ENCODE measurements at regions not wholly inside any gene's neighbourhood (a gene's known extent, or its start where the extent isn't known, plus 50 kb on each side); places are given as distances from the start of the nearest gene placed in this dataset.

DNA sequence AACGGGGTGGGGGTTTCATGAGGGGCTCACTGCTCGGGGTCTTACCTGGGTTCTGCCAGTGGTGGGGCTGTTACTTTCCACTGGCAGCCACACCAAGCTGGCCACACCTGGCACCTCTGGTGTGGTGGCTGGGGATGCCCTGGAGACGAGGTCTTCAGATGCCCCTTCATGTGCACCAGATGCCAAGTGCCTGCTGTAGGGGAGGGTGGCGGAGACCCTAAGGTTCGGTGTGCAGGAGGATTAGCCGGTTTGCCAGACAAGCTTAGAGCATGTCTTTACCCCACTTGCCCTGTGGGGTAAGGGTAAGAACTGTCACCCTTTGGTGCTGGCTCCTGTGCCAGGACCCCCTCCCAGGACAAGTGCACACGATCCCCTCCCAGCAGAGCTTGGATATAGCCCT is 188.3 kb downstream of the TJP1 start:
- Histone ChIP-seq H3K27ac (ENCODE audit: low read depth in 1 of 2, low read length in 2 of 2) (no peak overlapping the region), H3K4me3 (ENCODE audit: low read length in 2 of 2) (no peak overlapping the region)

DNA sequence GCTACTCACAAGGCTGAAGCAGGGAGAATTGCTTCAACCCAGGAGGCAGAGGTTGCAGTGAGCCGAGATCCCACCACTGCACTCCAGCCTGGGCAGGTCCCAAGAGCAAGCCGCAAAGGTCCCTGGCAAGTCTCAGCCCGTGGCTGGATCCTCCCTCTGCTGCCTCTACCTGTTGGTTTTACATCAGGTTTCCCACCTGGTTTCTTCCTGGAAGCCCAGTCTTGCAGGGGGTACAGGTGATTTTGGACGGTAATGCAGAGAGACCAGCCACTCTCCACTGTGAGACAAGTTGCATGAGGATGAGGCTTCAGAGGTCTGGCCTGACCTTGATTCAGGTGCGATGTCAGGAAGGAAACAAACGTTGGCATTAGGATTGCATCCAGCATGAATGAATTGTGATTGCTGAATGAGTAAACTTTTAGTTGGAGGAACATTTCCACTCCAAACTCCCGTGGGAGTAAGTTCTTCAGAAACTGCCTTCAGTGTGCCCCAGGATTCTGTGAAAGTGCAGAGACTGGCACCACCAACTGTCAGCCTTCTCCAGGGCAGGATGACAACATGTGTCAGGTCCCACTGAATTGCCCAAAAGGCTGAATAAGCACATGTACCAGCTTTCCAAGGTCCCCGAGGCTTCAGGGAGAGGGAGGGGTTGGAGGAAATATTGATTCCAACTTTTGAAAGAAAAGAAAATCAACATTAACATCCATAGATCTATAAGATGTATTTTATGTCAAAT is 189.4 kb downstream of the TJP1 start:
- WGBS, 2 donors = 74 to 76% methylated on average over 8 of the region's 8 CpGs
- Histone ChIP-seq H3K27ac (ENCODE audit: low read depth in 1 of 2, low read length in 2 of 2) (no peak overlapping the region), H3K9me3 (ENCODE audit: control insufficient read depth, low read length) (no peaks in the 10 kb centered on the region), H3K36me3 (ENCODE audit: control insufficient read depth in 1 of 2, insufficient read depth in 2 of 2, low read length in 1 of 2) (no peaks in the 10 kb centered on the region), H3K27me3 (ENCODE audit: control insufficient read depth in 1 of 2, insufficient read depth in 2 of 2, low read length in 1 of 2) (no peaks in the 10 kb centered on the region), H3K4me1 (ENCODE audit: control insufficient read depth in 1 of 2, insufficient read depth in 2 of 2, low read length in 2 of 2) (no peaks in the 10 kb centered on the region), H3K4me3 (ENCODE audit: low read length in 2 of 2) (no peak overlapping the region)
- intact Hi-C loops (cut with DNase I) = no loop called here
- DNase-seq (no peak), ATAC-seq (ENCODE audit: low FRiP score) (no peak)

More for the DNA sequence above, 188.3 kb downstream of the TJP1 start:
- no peaks in the 10 kb centered on the region for H3K4me1 ChIP-seq (ENCODE audit: control insufficient read depth in 1 of 2, insufficient read depth in 2 of 2, low read length in 2 of 2)
- H3K27me3 ChIP-seq (ENCODE audit: control insufficient read depth in 1 of 2, insufficient read depth in 2 of 2, low read length in 1 of 2) = peaks cover 0 to 1% of the 10 kb centered on the region in 2 donors
- intact Hi-C loops (cut with DNase I) = no loop called here
- DNase-seq (no peak), ATAC-seq (ENCODE audit: low FRiP score) (no peak)
- no peaks in the 10 kb centered on the region for H3K9me3 ChIP-seq (ENCODE audit: control insufficient read depth, low read length)
- WGBS, 2 donors = 93 to 95% methylated on average over 7 of the region's 7 CpGs
- H3K36me3 ChIP-seq (ENCODE audit: control insufficient read depth in 1 of 2, insufficient read depth in 2 of 2, low read length in 1 of 2) = no peaks in the 10 kb centered on the region

DNA sequence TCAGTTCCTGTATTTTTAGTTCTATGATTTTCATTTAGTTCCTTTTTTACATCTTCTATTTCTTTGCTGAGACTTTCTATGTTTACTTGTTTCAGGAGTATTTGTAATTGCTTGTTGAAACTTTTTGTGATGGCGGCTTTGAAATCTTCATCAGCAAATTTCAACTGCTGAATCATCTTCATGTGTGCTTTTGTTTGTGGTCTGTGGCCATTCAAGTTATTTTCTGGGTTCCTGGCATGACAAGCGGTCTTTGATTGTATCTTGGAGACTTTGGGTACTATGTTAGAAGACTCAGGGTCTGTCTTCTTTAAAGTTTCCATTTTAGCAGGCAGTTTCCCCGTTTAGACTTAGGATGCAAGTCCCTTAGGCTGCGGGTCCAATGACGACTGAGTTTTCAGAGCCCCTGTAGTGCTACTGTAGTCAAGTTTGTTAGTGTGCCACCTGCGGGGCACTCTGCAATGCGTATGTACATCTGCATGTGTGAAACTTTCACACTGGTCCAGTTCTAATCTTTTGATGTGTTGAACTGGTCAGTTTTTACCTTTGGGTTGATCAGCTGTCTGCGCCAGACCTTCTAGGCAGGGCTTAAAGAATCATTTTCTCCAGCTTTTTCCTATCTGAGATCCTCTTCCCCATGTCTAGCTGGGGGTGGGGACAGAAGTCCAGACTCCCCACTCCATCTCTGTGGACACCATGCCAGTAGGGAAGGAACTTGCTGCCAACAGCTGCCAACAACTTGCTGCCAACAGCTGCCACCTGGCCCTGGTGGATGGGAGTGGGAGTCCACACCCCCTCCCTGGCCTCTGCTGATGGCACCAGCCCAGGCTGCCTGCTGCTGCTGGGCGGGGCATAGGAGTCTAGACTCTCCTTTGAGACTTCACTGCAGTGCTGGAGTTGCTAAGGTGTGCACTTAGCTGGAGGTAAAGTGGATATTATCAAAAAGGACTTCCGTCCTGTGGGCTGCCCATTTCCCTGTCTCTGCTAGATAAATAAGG is 190.9 kb downstream of the TJP1 start:
- Histone ChIP-seq H3K36me3 (ENCODE audit: control insufficient read depth in 1 of 2, insufficient read depth in 2 of 2, low read length in 1 of 2) (no peaks in the 10 kb centered on the region), H3K9me3 (ENCODE audit: control insufficient read depth, low read length) (no peaks in the 10 kb centered on the region), H3K4me1 (ENCODE audit: control insufficient read depth in 1 of 2, insufficient read depth in 2 of 2, low read length in 2 of 2) (no peaks in the 10 kb centered on the region), H3K27me3 (ENCODE audit: control insufficient read depth in 1 of 2, insufficient read depth in 2 of 2, low read length in 1 of 2) (no peaks in the 10 kb centered on the region), H3K4me3 (ENCODE audit: low read length in 2 of 2) (no peak overlapping the region), H3K27ac (ENCODE audit: low read depth in 1 of 2, low read length in 2 of 2) (no peak overlapping the region)
- peak; percentile 29 for ATAC-seq (ENCODE audit: low FRiP score)
- no peak for DNase-seq
- 57 to 64% methylated on average over 10 of the region's 10 CpGs for WGBS, 2 donors
- intact Hi-C loops (cut with DNase I) = no loop called here

DNA sequence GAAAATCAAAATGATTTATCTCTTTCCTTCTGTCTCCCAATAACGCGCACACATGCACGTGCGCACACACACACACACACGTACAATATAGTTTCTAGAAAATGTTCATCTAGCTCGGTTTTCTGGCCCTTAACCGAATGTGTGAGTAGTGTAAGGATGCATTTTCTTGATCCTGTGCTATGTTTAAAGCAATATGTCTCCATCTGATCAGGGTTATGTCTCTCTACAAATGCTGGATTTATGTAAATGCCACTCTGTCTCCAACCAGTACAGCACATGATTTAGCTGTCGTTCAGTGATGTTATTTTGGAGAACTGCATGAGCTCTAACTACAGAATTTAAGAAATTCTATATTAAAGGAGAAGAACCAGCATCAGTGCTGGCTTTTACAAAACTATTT is 198.0 kb downstream of the TJP1 start:
- H3K27ac ChIP-seq (ENCODE audit: low read depth in 1 of 2, low read length in 2 of 2) = no peak overlapping the region
- no peaks in the 10 kb centered on the region for H3K36me3 ChIP-seq (ENCODE audit: control insufficient read depth in 1 of 2, insufficient read depth in 2 of 2, low read length in 1 of 2)
- WGBS, 2 donors = 72 to 75% methylated on average over 8 of the region's 8 CpGs
- ATAC-seq (ENCODE audit: low FRiP score) (no peak), DNase-seq (no peak)
- intact Hi-C loops (cut with DNase I) = no loop called here
- no peaks in the 10 kb centered on the region for H3K9me3 ChIP-seq (ENCODE audit: control insufficient read depth, low read length)
- no peaks in the 10 kb centered on the region for H3K27me3 ChIP-seq (ENCODE audit: control insufficient read depth in 1 of 2, insufficient read depth in 2 of 2, low read length in 1 of 2)
- no peak overlapping the region for H3K4me3 ChIP-seq (ENCODE audit: low read length in 2 of 2)
- H3K4me1 ChIP-seq (ENCODE audit: control insufficient read depth in 1 of 2, insufficient read depth in 2 of 2, low read length in 2 of 2) = no peaks in the 10 kb centered on the region

DNA sequence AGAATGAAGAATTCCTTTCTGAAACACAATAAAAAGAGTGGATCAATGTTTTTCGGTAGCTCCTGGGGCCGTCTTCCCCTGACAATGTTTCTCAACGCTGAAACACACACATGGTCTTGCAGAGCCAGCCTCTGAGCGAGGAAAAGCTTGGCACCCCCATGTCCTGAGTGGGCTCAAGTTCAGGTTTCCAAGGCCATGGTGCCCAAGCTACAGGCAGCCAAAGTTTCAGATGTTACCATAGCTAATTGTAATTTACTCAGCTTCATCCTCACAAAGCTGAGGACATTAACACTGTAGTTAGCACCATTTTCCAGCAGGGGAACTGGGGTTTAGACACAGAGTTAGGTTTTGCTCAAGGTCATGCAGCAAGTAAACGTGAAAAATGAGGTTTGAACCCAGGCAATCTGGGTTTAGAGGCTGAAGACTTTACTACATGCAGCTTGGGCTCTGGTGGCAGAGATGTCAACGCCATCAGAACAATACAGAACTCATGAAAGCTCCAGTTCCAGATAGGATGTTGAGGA is 199.1 kb downstream of the TJP1 start:
- intact Hi-C loops (cut with DNase I) = no loop called here
- Histone ChIP-seq H3K4me3 (ENCODE audit: low read length in 2 of 2) (no peak overlapping the region), H3K4me1 (ENCODE audit: control insufficient read depth in 1 of 2, insufficient read depth in 2 of 2, low read length in 2 of 2) (no peaks in the 10 kb centered on the region), H3K27me3 (ENCODE audit: control insufficient read depth in 1 of 2, insufficient read depth in 2 of 2, low read length in 1 of 2) (no peaks in the 10 kb centered on the region), H3K9me3 (ENCODE audit: control insufficient read depth, low read length) (no peaks in the 10 kb centered on the region), H3K36me3 (ENCODE audit: control insufficient read depth in 1 of 2, insufficient read depth in 2 of 2, low read length in 1 of 2) (no peaks in the 10 kb centered on the region), H3K27ac (ENCODE audit: low read depth in 1 of 2, low read length in 2 of 2) (no peak overlapping the region)
- 63 to 83% methylated on average over 6 of the region's 6 CpGs for WGBS, 2 donors
- ATAC-seq (ENCODE audit: low FRiP score) = no peak
- no peak for DNase-seq

DNA sequence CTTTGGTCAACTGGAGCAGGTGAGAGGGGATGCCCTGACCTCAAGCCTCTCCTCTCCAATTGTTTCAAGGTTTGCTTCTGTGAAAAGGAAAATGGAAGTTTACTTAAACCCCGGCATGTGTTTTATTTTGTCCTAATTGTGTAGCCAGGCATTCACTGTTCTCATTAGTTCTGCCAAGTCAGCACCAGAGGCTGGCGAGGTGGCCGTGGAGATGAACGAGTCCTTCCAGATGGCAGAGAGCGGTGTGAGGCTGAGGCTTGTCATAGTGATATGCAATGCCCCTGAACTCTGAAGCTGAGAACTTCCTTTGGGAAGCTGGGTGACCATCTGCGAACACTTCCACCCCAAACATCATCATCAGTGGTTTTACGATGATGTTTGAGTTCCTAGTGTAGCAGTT is 199.6 kb downstream of the TJP1 start:
- no peak overlapping the region for H3K27ac ChIP-seq (ENCODE audit: low read depth in 1 of 2, low read length in 2 of 2)
- WGBS, 2 donors = 64 to 66% methylated on average over 7 of the region's 7 CpGs

DNA sequence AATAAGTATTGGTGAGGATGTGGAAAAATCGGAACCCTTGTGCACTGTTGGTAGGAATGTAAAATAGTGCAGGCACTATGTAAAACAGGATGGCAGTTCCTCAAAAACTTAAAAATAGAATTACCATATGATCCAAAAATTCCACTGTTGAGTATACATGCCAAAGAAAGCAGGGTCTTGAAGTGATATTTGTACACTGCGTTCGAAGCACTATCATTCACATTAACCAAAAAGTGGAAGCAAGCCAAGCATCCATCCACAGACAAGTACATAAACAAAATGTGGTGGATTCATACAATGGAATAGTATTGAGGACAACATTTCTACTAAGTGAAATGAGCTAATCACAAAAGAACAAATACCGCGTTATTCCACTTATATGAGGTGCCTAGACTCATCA is 200.7 kb downstream of the TJP1 start:
- intact Hi-C loops (cut with DNase I) = no loop called here
- Histone ChIP-seq H3K27me3 (ENCODE audit: control insufficient read depth in 1 of 2, insufficient read depth in 2 of 2, low read length in 1 of 2) (no peaks in the 10 kb centered on the region), H3K27ac (ENCODE audit: low read depth in 1 of 2, low read length in 2 of 2) (no peak overlapping the region), H3K9me3 (ENCODE audit: control insufficient read depth, low read length) (no peaks in the 10 kb centered on the region), H3K36me3 (ENCODE audit: control insufficient read depth in 1 of 2, insufficient read depth in 2 of 2, low read length in 1 of 2) (no peaks in the 10 kb centered on the region), H3K4me1 (ENCODE audit: control insufficient read depth in 1 of 2, insufficient read depth in 2 of 2, low read length in 2 of 2) (no peaks in the 10 kb centered on the region), H3K4me3 (ENCODE audit: low read length in 2 of 2) (no peak overlapping the region)
- no peak for DNase-seq
- 8 to 10% methylated on average over 5 of the region's 5 CpGs for WGBS, 2 donors
- no peak for ATAC-seq (ENCODE audit: low FRiP score)

More for the DNA sequence above, 199.6 kb downstream of the TJP1 start:
- ATAC-seq (ENCODE audit: low FRiP score) = no peak
- Histone ChIP-seq H3K27me3 (ENCODE audit: control insufficient read depth in 1 of 2, insufficient read depth in 2 of 2, low read length in 1 of 2) (no peaks in the 10 kb centered on the region), H3K36me3 (ENCODE audit: control insufficient read depth in 1 of 2, insufficient read depth in 2 of 2, low read length in 1 of 2) (no peaks in the 10 kb centered on the region), H3K4me1 (ENCODE audit: control insufficient read depth in 1 of 2, insufficient read depth in 2 of 2, low read length in 2 of 2) (no peaks in the 10 kb centered on the region), H3K9me3 (ENCODE audit: control insufficient read depth, low read length) (no peaks in the 10 kb centered on the region), H3K4me3 (ENCODE audit: low read length in 2 of 2) (no peak overlapping the region)
- intact Hi-C loops (cut with DNase I) = no loop called here
- no peak for DNase-seq

DNA sequence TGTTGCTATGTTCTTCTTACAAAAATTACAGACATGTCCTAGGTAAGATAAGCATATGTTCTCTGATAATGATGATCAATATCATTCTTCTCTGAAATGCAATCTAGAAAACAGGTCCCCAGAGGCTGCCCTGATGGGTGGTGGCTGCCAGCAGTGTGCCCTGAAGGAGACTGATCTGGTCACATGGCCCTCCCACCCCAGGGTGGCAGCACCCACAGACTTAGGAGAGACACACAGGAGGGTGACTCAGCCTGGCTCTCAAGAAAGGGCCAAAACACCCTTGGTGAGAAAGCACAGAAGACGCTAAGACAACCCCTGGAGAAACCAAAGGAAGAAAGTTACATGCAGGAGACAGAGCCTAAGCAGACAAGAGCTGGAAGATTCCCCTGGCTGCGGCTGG is 203.7 kb downstream of the TJP1 start:
- H3K4me3 ChIP-seq (ENCODE audit: low read length in 2 of 2) = no peak overlapping the region
- no peak overlapping the region for H3K27ac ChIP-seq (ENCODE audit: low read depth in 1 of 2, low read length in 2 of 2)
- no peaks in the 10 kb centered on the region for H3K9me3 ChIP-seq (ENCODE audit: control insufficient read depth, low read length)
- H3K4me1 ChIP-seq (ENCODE audit: control insufficient read depth in 1 of 2, insufficient read depth in 2 of 2, low read length in 2 of 2) = no peaks in the 10 kb centered on the region
- intact Hi-C loops (cut with DNase I) = no loop called here
- no peak for DNase-seq
- no peak for ATAC-seq (ENCODE audit: low FRiP score)
- no peaks in the 10 kb centered on the region for H3K27me3 ChIP-seq (ENCODE audit: control insufficient read depth in 1 of 2, insufficient read depth in 2 of 2, low read length in 1 of 2)
- WGBS, 2 donors = 96 to 100% methylated on average over 2 of the region's 2 CpGs
- H3K36me3 ChIP-seq (ENCODE audit: control insufficient read depth in 1 of 2, insufficient read depth in 2 of 2, low read length in 1 of 2) = no peaks in the 10 kb centered on the region

All from aorta (tissue), 5 donors.